ENCODE measurements at regions not wholly inside any gene's neighbourhood (a gene's known extent, or its start where the extent isn't known, plus 50 kb on each side); places are given as distances from the start of the nearest gene placed in this dataset.
A peak's percentile ranks its signal among the peaks of the same experiment; 100 is the strongest.

DNA sequence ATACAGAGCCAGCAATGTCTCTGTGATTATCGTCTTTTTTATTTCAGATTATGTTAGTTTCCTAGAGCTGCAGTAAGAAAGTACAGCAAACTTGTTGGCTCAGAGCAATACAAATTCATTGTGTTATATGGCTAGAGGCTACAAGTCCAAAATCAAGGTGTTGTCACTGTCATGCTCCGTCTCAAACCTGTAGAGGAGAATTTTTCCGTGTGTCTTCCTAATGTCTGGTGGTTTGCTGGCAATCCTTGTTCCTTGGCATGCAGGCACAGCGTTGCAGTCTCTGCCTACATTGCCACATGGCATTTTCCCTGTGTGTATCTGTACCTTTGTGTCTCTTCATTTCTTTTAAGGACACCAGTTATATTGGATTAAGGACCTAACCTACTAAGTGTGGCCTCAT is 244.4 kb downstream of the LRRIQ3 start:
- DNase-seq: no peak

DNA sequence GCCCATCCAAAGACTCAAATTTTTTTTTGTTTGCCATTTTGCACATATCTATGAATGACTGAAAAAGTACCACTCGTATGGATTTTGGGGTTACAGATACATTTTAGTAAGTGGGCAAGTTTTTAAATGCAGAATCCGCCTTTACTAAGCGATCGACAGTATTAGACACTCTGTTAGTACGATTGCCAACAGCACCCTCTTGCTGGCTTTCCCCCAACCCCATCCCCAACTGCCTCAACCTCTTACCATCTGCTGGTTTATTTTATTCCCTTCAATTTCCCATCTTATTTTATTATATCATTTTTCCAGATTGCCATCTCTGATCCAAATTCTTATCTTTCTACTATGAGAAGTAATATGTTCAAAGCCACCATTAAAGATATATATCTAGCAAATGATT is 244.8 kb downstream of the LRRIQ3 start:
- no peak for DNase-seq

DNA sequence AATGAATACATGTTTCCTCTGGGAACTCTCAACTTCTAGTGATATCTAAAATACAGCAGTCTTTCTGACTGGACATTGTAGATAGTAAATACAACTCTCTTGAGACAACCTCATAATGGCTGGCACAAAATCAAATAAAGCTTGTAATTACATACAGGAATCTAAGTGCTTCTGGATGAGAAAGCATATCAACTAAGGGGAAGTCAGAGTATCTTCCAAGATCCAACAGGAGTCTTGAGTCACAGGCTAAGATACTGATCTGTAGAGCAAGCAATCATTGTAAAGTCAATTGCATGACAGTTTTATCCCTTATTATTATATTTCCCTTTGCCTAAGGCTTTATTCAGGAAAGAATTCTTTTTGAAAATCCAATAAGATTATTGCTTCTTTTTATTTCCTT is 249.9 kb downstream of the LRRIQ3 start:
- no peak for DNase-seq

DNA sequence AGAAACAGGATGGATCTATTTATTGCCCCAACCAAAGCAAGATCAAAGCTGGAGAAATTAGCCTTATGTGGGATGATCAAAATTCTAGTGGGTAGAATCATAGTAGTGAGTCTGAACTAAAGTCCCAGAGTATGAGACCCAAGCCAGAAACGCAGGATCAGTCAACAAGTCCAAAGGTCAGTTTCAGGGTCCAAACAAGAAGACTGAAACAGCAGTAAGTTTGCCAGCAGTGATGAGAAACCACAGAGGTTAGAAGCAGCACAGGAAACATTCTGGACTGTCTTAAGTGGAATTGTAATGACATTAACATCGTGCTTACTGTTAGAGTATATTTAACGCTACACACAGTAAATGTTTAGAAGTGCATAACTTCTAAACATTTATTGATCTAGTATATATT is 251.0 kb downstream of the LRRIQ3 start:
- DNase-seq: no peak

DNA sequence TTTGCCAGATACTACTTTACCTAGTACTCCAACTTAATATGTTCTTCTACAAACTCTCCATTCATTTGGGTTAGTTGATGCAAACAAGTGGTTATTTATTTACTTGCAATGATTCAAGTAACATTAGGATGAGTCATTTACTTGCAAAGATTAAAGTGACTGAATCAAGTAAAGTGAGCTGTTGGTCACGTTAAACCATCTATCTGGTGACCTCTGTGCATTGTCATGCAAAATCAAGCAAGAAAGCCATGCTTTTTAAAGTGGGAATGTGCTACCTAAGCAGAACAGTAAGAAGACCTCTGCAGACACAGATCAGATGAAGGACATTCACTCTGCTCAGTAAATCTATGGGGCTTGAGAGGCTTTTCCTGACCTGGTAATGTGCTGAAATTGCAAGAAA is 254.7 kb downstream of the LRRIQ3 start:
- no peak for DNase-seq

DNA sequence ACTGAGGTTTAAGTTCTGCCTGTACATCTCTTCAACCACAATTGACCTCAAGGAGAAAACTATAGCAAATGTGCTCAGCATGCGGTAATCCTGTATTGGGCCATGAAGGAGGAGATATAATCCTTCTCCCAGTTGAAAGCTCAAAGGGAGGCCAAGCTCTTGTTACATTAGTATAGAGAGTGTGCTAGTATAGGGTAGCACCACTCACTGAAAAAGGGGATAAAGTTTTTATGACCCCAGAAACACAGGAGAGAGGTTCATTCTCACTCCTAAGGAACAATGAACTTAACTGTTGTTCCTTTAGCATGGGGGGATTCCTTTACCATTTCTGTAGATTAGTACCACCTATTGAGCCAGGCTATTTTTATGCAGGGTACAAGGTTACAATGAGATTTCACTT is 267.7 kb downstream of the LRRIQ3 start:
- DNase-seq: no peak

DNA sequence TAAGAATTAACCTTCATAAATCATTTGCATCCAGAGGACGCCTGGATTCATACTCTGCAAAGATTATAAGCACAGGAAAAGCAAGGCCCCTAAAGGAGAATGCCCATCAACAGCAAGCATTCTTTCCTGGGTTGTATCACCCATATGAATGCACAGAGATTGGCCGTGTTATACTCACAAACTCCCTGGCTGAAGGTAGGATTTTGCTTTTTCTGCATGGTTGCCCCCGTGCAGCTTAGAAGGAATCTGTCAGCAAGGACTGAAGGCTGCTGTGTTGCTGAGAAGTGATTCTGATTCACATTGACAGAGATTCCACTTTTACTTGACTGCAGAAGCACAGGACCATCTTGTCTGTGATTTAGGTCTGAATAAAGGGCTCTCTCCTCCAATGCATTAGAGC is 283.0 kb downstream of the LRRIQ3 start:
- no peak for DNase-seq

DNA sequence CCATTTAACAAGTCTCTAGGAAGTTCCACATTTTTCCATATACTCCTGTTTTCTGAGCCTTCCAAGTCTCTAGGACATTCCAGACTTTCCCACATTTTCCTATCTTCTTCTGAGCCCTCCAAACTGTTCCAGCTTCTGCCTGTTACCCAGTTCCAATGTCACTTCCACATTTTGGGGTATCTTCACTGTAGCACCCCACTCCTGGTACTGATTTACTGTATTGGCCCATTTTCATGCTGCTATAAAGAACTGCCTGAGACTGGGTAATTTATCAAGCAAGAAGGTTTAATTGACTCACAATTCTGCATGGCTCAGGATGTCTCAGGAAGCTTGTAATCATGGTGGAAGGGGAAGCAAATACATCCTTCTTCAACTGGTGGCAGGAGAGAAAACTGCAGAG is 285.0 kb downstream of the LRRIQ3 start:
- no peak for DNase-seq

DNA sequence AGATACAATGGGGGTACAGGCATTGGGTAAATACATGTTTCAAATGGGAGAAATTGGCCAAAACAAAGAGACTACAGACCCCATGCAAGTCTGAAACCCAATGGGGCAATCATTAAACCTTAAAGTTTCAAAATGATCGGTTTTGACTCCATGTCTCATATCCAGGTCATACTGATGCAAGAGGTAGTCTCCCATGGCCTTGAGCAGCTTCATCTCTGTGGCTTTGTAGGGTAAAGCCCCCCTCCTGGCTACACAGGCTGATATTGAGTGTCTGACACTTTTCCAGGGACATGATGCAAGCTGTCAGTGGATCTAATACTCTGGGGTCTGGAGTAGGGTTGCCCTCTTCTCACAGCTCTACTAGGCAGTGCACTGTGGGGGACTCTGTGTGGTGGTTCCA is 286.1 kb downstream of the LRRIQ3 start:
- DNase-seq: no peak

DNA sequence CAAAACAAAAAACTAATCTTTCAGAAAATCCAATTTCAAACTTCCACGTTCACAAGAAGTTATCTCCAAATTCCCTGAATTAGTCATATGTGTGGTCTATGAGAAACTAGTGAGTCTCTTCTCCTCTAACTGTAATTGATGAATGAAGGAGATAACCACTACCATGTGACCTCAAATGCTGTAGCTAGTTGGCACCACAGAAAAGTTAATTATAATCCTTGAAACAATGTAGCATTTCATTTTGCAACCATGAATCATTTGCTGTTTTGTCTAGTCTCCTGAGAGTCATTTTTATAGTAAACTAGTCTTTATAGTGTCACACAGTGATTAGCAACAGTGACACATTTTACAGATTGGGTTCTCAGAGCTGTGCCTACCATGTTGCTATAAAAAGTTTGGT is 287.5 kb downstream of the LRRIQ3 start:
- DNase-seq: no peak

DNA sequence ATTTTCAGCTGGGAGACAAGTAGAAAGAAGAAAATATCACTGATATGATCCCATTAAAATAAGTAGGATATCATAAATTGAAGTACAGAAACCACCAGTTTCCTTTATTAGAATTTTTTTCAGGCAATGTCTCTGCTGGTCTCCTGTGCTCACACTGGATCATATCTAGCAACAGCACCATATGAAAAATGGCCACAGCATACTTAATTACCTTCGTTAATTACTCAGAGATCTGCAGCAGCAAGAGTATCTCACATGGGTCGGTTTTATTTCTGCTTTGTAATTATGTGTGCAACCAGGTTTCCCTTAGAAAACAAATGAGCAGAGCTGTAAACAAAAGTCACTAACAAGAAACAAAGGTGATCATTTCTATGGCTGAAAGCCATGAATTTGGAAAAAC is 287.9 kb downstream of the LRRIQ3 start:
- DNase-seq: no peak

DNA sequence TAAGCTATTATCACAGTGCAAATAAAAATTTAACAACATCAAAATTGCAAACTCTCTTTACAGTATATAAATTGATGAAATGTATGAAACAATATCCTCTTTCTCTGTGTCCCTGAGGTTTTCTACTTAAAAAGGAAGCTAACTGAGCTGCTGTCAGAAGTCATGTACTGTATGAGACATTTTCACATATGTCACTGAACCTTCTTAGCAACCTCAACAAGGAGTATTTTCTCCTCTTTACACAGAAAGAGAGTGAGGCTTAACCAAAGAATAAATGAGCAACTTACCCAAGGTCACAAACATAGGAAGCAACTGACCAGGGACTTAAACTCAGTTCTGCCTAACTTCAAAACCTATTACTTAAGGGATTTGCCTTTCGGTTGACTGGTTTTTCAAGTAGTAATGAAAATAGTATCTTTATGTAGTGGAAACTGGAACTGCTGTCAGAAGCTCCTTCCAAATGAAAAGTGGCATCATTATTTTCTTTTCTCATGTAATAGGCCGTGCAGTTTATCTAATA is 288.9 kb downstream of the LRRIQ3 start:
- DNase-seq: no peak

DNA sequence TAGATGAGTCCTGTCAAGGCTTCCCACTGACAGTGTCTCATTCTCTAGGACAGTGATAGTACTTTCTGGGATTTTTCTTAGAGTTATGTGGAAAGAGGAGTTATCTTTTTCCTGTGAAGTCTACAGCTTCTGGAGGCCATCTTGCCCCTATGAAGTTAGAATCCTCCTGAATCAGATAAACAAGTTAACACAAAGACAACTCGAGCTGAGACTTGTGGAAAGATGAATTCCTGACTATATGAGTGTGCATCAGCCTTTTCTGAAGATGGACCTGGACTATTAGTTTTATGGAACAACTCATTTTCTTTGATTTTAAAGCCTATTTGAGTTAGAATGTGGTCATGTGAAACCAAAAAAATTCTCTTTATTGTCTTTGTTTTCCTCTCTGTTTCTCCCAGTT is 290.9 kb downstream of the LRRIQ3 start:
- no peak for DNase-seq

DNA sequence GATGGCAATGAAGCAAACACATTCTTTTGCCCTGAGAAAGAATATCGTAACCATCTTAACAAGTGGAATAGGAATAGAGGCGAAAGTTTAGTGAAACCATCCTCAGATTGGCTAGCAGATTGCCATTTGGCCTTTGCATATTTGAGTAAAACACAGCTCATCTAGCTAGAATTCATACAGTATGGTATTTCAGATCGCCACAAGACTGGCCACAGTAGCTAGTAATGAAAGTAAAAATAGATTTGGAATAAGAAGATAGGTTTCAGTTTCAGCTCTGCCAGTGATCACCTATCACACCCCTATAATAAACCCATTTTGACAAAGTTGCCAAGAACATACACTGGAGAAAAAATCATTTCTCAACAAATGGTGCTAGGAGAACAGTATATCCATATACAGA is 294.9 kb downstream of the LRRIQ3 start:
- DNase-seq: no peak

DNA sequence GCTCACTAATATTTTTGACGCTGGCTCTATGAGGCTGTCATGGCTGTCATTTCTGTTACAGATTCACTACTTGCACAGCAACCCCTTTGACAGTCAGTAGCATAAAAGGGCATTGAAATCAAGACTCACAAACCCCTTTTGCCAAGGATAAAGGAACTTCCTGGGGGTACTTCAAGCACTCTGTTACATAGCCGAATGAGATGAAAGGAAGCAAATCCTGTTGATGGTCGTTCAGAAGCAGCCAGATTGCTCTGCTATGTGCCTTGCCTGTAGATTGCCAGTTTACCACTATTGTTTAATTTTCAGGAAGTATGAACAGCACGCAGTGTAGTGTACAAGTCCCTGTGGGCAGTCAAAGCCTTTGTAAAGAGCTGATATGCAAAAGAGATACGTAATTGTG is 296.2 kb downstream of the LRRIQ3 start:
- no peak for DNase-seq

DNA sequence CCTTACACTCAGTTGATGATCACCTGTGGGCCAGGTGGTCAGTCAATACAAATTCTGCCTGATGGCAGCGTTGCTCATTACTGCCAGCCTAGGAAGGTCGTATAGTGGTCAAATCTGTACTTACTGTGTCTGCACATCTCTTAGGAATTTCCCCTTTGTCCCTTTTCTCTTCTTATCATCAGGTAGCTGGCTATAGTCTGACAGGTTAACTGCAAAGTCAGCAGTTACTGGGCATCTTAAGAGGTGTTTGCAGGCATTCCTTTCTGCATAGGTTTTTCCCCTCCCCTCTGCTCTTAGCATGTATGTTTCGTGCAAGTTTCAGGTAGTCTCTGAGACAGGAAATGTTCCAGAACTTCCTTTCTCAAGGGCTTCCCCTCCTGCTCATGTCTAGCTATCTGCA is 298.7 kb downstream of the LRRIQ3 start:
- no peak for DNase-seq

DNA sequence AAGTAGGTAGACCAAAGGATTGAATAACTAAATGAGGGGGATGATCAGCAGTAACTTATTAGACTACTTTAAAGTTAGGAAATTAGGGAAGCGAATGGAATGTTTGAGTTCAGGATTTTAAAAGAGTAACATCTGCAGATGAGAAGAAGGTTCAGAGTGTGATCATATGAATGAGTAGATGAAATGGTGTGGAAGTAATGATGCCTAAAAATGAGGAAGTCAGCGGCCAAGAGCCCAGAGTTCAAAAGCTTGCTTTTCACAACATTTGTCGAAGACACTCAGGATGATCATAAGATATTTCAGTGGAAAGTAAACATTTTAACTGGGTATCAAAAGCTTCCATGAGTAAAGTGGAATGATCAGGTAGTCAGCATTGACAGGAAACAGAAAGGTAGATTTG is 299.4 kb downstream of the LRRIQ3 start:
- no peak for DNase-seq

DNA sequence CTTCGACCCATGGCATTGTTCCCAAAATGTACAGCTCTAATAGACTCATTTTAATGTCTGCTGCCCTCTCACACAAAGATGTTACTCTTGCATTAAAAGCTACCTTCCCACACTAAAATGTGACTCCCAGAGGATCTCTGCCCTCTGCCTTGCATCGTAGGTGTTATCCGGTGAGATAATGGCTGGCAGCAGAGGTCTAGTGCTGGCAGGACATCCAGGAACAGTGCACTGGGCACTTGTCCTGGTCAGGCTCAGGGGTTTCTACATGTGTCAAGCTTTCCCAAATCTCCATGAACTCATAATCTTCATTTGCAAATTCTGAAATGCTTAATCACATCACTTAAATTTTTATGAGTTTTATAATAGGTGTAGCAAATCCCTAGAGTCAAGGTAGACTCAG is 310.6 kb downstream of the LRRIQ3 start:
- peak; percentile 8 for DNase-seq

DNA sequence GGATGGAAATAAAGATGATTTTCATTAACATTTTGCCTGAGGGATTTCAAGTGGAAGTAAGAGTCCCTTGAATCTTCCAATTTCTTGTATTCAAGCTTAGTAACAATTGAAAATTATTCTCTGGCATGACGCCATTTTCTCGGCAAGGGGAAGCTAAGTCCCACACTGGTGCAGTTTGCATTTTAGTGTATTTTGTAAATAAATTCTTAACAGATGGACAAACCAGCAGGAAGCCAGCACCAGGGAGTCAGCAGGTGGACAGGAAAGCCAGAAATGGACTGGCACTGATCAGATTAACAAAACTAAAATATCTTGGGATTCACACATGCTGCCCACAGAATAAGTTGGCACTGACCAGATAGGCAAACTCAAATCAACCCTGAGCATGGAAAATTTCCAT is 311.3 kb downstream of the LRRIQ3 start:
- DNase-seq: peak; percentile 37

DNA sequence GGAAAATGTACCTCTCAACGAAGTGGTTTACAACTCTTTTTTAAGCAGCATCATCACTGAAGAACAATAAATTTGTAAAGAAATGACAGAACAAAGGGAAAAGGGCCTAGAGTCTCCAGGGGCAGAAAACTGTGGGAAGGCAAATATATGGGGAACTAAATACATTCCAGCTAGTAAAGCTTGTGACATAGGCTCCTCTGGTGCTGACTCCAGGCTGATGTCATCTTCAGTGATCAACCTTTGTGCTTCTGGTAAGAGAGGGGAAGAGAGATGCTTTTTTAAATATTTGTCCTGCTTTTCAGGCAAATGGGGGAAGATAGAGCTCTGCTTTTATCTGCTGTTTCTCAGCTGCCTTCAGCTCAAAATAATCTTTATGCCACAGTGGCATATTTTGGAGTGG is 323.2 kb downstream of the LRRIQ3 start:
- DNase-seq: no peak

DNA sequence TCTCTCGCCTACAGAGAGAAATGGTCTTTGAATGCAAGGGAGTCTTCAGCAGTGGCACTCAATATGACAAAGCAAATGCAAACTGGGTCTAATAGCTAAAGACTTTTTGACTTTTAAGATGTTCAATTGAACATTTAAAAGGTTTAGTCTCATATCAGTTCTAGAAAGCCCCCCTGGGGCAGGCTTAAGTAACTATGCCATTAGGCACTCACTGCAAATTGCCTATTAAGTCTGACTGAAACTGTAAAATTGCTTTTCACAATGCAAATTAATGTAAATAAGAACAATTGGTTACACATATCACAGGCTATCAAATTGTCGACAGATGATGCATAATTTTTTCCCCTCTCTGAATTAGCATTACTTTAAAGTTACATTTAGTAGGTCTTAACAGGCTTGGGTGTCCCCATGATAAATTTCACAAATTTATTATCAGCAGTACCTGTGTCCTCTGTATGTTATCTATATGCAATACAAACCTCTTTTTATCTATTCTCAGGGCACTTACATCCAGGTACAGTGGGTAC is 329.1 kb downstream of the LRRIQ3 start:
- no peak for DNase-seq

DNA sequence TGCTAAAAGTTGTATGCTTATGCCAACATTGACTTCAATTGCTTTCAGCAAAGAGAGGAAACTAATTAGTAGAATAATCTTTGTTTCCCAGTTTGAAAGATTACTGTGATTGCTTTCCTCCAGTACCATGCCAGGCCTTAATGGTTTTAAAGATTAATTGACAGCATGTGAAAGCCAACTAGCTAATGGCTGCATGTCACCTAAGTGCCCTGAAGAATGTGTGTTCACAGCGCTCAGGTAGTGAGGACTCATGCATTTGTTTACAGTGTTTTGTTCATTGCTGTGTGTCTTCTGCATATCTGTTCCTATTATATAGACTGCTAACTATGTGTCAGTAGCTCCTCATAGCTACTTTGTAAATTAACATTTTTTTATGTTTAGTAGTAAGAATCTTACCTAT is 335.6 kb downstream of the LRRIQ3 start:
- no peak for DNase-seq

DNA sequence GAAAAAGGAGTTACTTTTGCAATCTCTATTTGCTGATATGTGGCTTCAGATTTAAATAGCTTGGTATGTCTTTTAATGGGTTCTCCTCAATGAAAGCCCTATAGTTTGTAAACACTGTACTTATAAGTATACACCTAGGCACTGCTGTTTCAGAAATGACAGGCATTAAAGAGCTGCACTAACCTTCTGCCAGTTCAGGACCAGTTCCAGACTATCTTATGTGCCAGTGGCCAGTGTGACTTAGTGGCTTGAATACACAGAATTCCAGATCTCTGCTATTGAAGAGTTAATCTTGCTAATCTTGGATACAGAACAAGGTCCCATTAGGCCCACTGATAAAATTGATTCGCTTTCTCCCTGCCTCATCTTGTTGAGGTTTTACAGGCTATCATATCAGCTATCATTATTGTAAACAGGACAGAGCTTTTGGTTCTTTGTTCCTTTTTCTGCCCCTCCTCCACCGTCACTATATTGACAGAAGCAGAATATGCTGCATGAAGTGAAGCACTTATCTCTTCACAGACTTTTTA is 337.5 kb downstream of the LRRIQ3 start:
- DNase-seq: no peak

DNA sequence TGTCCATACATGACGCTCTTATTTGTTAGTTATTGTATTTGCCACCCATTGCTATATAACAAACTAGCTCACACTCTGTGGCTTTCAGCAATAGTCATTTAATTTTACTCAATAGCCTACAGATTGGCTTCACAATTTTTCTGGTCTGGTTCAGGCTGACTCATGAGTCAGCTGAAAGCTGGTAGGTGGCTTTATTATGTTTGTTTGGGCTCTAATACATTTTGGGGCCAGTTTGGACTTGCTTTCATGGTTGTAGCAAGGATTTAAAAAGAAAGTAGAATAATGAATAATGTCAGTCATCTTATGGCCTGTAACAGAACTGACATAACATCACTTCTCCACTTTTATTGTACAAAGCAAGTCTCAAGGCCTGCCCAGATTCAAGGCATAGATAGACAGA is 338.7 kb downstream of the LRRIQ3 start:
- no peak for DNase-seq

DNA sequence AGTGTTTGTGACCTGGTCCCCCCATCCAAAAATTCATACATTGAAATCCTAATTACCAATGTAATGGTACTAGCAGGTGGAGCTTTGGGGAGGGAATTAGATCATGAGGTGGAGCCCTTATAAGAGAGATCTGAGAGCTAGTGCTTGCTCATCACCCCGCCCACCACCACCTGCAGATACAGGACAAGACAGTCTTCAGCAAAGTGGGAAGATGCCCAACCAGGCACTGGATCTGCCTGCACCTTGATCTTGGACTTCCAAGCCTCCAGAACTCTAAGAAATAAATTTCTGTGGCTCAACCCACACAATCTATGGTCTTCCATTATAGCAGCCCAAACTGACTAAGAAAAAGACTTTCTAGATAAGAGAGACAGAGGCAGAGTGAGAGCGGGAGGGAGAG is 343.4 kb downstream of the LRRIQ3 start:
- DNase-seq: no peak

All from tongue (tissue), 1 donor.